HL-60 (cell line): ENCODE measurements at regions not wholly inside any gene's neighbourhood (a gene's known extent, or its start where the extent isn't known, plus 50 kb on each side); places are given as distances from the start of the nearest gene placed in this dataset.

ENCODE experiments used
- DNase-seq, 2 experiments: peaks; one replicate each; pipeline ENCODE4 v3.0.0-alpha.2; 2010 to 2020; ENCODE audit warnings: low read depth in 1 of 2, low spot score in 1 of 2
- H3K27ac ChIP-seq: fragments of 250-450 bp; sonication (Bioruptor Pico); replicated peaks from 2 replicates; pipeline ENCODE4 v1.5.1; 2020; ENCODE audit warnings: mild to moderate bottlenecking, moderate library complexity
- H3K27me3 ChIP-seq: fragments of 250-450 bp; sonication (Bioruptor Pico); 2 replicates; pipeline ENCODE4 v1.5.1; 2021; ENCODE audit warnings: mild to moderate bottlenecking, moderate library complexity; ENCODE audit not compliant: insufficient read depth, poor library complexity, severe bottlenecking
- H3K4me3 ChIP-seq: replicated peaks from 2 replicates; pipeline ENCODE4 v1.5.1; 2011; ENCODE audit warnings: mild to moderate bottlenecking, control low read depth, low read length; ENCODE audit not compliant: insufficient read depth
- GABPA ChIP-seq: IDR thresholded peaks from 2 replicates; pipeline ENCODE4 v1.6.1; 2012; ENCODE audit warnings: low read depth
- POLR2AphosphoS5 ChIP-seq: IDR thresholded peaks from 2 replicates; pipeline ENCODE4 v1.6.1; 2012; ENCODE audit warnings: low read depth
- SPI1 ChIP-seq: IDR thresholded peaks from 2 replicates; pipeline ENCODE4 v1.6.1; 2012; ENCODE audit warnings: low read depth, mild to moderate bottlenecking, borderline replicate concordance
- TF ChIP-seq, protein P1 (sequence below): IDR thresholded peaks from one replicate; pipeline ENCODE4 v1.5.1; 2011; ENCODE audit warnings: low read length, control low read depth, inconsistent platforms; ENCODE audit not compliant: insufficient read depth
- TF ChIP-seq, protein P2 (sequence below): IDR thresholded peaks from 2 replicates; pipeline ENCODE4 v1.6.1; 2012; ENCODE audit warnings: low read depth; ENCODE audit not compliant: insufficient replicate concordance

DNA sequence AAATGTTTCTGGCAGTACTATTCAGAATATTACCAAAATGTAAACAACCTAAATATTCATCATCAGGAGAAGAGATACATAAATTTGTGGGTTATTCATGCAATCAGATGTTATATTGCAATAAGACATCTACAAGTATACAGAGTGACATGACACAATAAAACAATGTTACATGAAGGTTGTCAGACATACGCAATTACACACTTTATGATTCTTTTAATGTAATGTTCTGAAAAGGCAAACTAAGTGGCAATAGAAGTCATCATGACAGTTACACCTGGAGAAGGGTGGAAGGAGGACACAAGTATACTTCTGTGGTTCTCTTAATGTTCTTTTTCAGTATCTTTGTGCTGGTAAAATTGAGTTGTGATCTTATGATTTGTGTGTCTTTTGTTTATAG lies 95.8 kb upstream of the PRR20A start:
- DNase-seq, result no peak
- Histone ChIP-seq H3K4me3 (no peak overlapping the region), H3K27me3 (no peaks in the 10 kb centered on the region), H3K27ac (no peak overlapping the region)
- TF ChIP-seq GABPA (no peak), POLR2AphosphoS5 (no peak), SPI1 (no peak)
- TF ChIP-seq, protein P1, sequence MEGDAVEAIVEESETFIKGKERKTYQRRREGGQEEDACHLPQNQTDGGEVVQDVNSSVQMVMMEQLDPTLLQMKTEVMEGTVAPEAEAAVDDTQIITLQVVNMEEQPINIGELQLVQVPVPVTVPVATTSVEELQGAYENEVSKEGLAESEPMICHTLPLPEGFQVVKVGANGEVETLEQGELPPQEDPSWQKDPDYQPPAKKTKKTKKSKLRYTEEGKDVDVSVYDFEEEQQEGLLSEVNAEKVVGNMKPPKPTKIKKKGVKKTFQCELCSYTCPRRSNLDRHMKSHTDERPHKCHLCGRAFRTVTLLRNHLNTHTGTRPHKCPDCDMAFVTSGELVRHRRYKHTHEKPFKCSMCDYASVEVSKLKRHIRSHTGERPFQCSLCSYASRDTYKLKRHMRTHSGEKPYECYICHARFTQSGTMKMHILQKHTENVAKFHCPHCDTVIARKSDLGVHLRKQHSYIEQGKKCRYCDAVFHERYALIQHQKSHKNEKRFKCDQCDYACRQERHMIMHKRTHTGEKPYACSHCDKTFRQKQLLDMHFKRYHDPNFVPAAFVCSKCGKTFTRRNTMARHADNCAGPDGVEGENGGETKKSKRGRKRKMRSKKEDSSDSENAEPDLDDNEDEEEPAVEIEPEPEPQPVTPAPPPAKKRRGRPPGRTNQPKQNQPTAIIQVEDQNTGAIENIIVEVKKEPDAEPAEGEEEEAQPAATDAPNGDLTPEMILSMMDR, result no peak
- TF ChIP-seq, protein P2, sequence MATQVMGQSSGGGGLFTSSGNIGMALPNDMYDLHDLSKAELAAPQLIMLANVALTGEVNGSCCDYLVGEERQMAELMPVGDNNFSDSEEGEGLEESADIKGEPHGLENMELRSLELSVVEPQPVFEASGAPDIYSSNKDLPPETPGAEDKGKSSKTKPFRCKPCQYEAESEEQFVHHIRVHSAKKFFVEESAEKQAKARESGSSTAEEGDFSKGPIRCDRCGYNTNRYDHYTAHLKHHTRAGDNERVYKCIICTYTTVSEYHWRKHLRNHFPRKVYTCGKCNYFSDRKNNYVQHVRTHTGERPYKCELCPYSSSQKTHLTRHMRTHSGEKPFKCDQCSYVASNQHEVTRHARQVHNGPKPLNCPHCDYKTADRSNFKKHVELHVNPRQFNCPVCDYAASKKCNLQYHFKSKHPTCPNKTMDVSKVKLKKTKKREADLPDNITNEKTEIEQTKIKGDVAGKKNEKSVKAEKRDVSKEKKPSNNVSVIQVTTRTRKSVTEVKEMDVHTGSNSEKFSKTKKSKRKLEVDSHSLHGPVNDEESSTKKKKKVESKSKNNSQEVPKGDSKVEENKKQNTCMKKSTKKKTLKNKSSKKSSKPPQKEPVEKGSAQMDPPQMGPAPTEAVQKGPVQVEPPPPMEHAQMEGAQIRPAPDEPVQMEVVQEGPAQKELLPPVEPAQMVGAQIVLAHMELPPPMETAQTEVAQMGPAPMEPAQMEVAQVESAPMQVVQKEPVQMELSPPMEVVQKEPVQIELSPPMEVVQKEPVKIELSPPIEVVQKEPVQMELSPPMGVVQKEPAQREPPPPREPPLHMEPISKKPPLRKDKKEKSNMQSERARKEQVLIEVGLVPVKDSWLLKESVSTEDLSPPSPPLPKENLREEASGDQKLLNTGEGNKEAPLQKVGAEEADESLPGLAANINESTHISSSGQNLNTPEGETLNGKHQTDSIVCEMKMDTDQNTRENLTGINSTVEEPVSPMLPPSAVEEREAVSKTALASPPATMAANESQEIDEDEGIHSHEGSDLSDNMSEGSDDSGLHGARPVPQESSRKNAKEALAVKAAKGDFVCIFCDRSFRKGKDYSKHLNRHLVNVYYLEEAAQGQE, result no peak

DNA sequence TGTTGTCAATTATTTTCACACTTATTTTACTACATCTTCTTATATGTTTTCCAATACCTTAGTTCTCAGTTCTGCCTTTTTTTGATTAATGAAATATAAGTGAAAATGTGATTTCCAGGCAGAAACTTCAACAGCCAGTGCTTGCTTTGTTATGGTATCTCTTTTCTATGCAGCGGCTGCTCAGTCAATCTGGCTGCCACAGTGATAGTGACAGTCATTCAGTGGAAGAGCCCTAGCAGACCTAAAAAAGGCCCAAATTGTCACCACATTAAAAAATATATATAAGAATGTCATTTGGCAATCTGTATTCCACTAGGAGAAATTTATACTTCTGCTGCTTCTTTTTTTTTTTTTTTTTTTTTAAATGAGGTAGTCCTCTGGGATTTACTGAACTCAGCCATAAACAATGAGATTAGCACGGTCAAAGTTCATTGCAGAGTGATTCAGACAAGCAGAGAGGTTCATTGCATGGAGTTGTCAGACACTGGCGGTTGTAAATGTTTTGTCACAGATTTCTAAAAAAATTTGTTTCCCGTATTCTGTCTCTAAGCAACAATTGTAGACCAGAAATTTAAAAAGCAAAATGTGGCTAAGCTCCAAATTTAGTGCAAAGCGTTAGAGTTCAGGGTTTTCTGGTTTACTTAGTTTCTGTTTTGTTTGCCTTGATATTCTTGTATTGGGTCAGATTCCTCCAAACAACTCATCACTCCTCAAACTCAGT lies 94.7 kb upstream of the PRR20A start:
- Histone ChIP-seq H3K4me3 (no peak overlapping the region), H3K27me3 (no peaks in the 10 kb centered on the region), H3K27ac (no peak overlapping the region)
- no peak for DNase-seq
- TF ChIP-seq POLR2AphosphoS5 (no peak), GABPA (no peak), SPI1 (no peak)
- TF ChIP-seq, protein P2, result no peak
- TF ChIP-seq, protein P1, result no peak

DNA sequence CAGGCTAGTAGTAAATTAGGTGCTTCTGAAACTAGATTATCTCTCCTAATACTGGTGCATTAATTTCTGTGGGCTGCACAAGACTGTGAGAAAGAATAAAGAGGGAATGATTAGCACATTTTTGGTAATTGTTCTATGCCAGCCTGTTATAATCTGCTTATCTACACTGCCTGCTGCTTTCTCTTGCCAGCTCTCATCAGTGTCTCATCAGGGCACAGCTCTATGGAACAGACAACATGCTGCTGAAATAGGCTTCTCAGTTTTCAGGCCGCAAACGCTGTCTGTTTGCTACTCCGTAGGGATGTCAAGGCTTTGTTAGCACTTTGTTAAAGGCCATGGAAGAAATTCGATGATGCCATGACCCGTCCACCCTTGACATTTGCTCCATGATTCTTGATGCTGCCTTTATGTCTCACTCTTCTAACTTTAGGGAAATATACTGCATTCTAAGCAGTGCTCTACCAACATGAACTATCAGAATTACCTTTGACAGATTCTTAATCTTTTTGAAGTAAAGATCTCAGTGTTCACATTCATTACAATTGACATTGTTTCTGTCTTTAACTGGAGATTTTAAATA lies 84.0 kb upstream of the PRR20A start:
- DNase-seq, result no peak
- TF ChIP-seq SPI1, result no peak
- TF ChIP-seq, protein P2, result no peak
- TF ChIP-seq, protein P1, result no peak
- TF ChIP-seq POLR2AphosphoS5, result no peak
- no peak for TF ChIP-seq GABPA
- Histone ChIP-seq H3K27me3 (no peaks in the 10 kb centered on the region), H3K27ac (no peak overlapping the region), H3K4me3 (no peak overlapping the region)
